Stimulated activated CD4-positive, alpha-beta T cell treated with anti-CD3 and anti-CD28 coated beads, TNF-alpha, amount 100 ng/mL, for 24 hours (primary cell): ENCODE measurements at regions not wholly inside any gene's neighbourhood (a gene's known extent, or its start where the extent isn't known, plus 50 kb on each side); places are given as distances from the start of the nearest gene placed in this dataset.

Experiments
- DNase-seq, 3 experiments: peaks; one replicate each; pipeline ENCODE4 v3.0.0-alpha.2; 2020; ENCODE audit warnings: low read depth in 3 of 3

- no peak for DNase-seq
Measured at GRCh38 chr1:221625026-221625425, 116.9 kb downstream of the DUSP10 start.

GRCh38 chr1:221626041-221626440, 115.8 kb downstream of the DUSP10 start:
- DNase-seq = no peak

DNA sequence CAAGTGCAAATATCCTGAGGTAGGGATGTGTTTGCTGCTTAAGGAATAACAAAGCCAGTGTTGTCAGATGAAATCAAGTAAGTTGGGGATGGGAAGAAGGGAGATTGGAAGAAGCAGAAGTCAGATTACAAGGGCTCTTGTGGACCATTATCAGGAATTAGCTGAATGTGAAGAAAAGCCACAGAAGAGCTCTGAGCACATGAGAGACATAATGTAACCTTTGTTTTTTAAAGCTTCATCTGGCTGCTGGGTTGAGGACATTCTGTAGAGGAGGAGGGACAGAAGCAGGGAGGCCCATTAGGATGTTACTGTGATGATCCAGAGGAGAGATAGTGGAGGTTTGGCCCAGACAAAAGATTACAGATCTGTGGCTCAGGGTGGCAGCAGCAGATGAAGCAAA, 111.7 kb downstream of the DUSP10 start:
- DNase-seq = no peak

- no peak for DNase-seq
Measured at GRCh38 chr1:221631556-221631955, 110.3 kb downstream of the DUSP10 start.

DNA sequence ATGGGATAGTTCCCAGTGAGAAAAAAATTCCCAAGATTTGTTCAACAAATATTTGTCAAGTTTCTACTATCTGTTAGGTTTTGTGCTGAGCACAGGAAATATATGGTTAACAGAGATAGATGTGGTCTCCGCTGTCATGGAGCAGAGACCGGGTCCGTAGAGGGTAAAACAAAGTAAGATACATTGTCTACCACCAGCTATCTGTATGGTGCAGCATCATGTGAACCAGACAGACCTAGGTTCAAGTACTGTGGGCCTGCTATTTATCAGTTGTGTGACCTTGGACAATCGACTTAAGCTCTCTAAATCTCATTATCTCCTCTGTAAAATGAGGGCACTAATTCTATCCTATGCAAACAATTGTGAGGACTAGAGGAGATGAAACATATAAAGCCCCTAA, 109.8 kb downstream of the DUSP10 start:
- DNase-seq = no peak

GRCh38 chr1:221633841-221634409, 108.0 kb downstream of the DUSP10 start:
- no peak for DNase-seq

GRCh38 chr1:221634606-221635005, 107.3 kb downstream of the DUSP10 start:
- DNase-seq = no peak

- DNase-seq = no peak
Measured at GRCh38 chr1:221635305-221635704, 106.6 kb downstream of the DUSP10 start.

DNA sequence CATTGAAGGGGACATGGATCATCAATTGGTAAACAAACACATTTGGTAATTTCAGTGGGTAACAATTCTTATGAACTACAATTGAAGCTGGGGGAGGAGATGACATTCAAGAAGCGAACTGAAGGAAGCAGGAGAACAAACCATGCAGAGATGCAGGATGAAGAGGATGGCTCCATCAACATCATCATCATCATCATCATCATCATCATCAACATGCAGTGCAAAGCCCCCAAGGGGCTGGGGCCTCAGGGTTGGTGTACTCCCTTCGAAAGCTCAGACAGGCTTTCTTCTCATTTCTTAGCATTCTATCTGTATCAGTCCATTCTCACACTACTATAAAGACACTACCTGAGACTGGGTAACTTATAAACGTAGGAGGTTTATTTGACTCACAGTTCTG, 105.8 kb downstream of the DUSP10 start:
- no peak for DNase-seq

GRCh38 chr1:221636967-221637366, 104.9 kb downstream of the DUSP10 start:
- no peak for DNase-seq

DNA sequence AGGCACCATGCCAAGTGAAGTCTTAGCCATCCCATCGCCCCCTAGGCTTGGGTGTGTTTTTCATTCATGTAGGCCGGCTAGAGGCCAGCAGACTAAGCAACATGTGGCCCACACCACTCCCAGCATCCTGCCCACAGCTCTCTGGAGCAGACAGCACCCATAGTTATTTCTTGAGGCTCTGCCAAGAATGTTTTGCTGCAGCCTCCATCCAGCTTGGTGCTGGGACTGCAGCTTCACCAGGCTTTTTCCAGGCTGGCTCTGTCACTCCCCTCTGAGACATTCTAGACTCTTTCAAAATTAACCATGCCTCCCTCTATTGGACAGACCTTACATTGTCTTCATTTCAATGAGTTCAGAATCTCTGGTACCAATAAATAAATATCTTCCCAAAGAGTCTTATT, 104.2 kb downstream of the DUSP10 start:
- DNase-seq = no peak

DNA sequence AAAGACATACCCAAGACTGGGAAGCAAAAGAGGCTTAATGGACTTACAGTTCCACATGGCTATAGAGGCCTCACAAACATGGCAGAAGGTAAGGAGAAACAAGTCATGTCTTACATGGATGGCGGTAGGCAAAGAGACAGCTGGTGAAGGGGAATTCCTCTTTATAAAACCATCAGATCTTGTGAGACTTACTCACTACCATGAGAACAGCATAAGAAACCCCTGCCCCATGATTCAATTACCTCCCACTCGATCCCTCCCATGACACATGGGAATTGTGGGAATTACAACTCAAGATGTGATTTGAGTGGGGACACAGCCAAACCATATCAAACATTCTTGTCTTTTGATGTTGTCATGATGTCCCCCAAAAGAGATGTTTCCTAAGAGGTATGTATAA, 103.3 kb downstream of the DUSP10 start:
- DNase-seq = no peak

DNA sequence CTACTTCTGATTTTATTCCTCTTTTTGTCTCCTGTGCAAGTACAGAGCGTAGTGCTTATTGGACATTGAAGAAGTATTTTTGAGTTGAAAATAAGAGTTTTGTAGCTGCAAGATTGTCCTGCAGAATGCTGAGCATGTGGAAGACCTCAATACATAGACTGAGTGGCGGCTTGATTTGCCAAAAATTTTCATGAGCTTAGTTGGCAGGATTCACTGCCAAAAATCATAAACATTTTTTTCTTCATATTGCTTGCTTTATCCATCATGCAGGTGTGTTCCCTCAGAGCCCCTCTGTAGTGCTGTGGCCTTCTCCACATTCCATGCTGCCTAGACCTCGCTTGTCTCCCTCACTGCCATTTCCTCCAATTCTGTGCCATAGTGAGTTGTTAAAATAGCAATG, 100.1 kb downstream of the DUSP10 start:
- DNase-seq = no peak

GRCh38 chr1:221643404-221644144, 98.3 kb downstream of the DUSP10 start:
- no peak for DNase-seq

GRCh38 chr1:221644145-221644448, 97.8 kb downstream of the DUSP10 start:
- no peak for DNase-seq

- no peak for DNase-seq
Measured at GRCh38 chr1:221644663-221645258, 97.1 kb downstream of the DUSP10 start.

GRCh38 chr1:221648201-221648600, 93.7 kb downstream of the DUSP10 start:
- no peak for DNase-seq
